ENCODE measurements at regions not wholly inside any gene's neighbourhood (a gene's known extent, or its start where the extent isn't known, plus 50 kb on each side); places are given as distances from the start of the nearest gene placed in this dataset.
A peak's percentile ranks its signal among the peaks of the same experiment; 100 is the strongest.

- no peak for DNase-seq (ENCODE audit: low spot score)
- no peak for FAIRE-seq
These were observed 62.3 kb upstream of the COL11A1 start for GRCh38 chr1:103170609-103171008.

DNA sequence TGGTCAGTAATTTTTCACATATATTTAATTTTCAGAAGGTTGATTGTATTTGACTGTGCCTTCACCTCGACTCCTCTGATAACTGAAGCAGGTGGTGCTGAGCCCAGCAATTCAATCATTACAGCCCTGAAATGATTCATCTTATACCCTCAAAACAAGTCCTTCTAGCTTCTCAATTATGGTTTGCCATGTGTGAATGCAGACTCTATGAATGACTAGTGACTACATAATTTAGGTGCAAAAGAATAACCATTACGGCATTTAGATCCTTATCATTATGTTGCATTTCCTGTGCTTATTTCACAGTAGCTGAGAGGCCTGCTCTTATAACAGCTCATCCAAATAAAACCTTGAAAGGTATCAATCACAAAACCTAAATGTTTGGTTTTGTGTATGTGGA is 54.0 kb upstream of the COL11A1 start:
- DNase-seq (ENCODE audit: low spot score) (no peak), FAIRE-seq (no peak)

- peak; percentile 6 for DNase-seq (ENCODE audit: low spot score)
- no peak for FAIRE-seq
These were observed 52.0 kb upstream of the COL11A1 start for GRCh38 chr1:103160281-103160680.
